ENCODE measurements at regions not wholly inside any gene's neighbourhood (a gene's known extent, or its start where the extent isn't known, plus 50 kb on each side); places are given as distances from the start of the nearest gene placed in this dataset. TPM values are rescaled to one million over a fixed set of nuclear protein-coding genes. Genes with fewer than 3 reads are reported as not detected.
"Not testable (repeated sequence)": the region's sequence is repeated elsewhere in the genome, so short reads cannot be mapped to it uniquely, and the experiment has no call there.

DNA sequence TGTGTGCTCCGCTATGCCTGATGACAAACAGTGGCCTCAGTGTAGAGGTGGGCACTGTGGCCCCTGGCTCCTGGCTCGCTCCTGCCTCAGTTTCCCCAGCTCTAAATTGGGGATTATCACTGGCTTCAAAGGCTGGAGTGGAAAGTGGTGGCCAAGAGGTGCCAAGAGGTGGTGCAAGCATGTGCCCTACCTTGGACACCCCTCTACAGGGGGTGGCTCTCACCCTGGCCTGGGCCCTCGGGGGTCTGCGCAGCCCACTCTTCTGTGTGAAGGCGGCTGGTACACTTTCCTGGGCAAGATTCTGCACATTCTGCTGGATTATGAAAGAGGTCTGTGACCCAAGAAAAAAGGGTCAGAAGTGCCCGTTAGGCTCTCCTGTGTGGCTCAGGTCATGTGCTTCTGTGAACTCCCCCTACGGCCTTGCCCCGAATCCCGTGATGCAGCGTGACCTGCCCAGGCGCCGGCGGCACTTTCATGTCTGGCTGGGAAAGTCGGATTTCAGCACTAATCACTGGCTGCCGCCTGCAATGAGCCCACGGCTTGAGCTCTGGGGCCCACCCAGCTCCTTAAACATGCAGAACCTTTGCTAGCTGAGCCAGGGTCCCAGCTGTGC lies 57.3 kb upstream of the SPN start:
- ATAC-seq; DNase-seq; POLR2A ChIA-PET; H3K4me3 Mint-ChIP-seq; CTCF ChIA-PET; H3K27me3 Mint-ChIP-seq; intact Hi-C loops (cut with micrococcal nuclease); H3K9me3 Mint-ChIP-seq: not testable (repeated sequence)
- peaks cover 34% of the 10 kb centered on the region for H3K36me3 Mint-ChIP-seq (ENCODE audit: low read depth)
- H3K4me1 Mint-ChIP-seq (ENCODE audit: low read depth): peaks cover 60% of the 10 kb centered on the region
- peak overlapping the region; percentile 34 for H3K27ac Mint-ChIP-seq

- H3K9me3 Mint-ChIP-seq; DNase-seq; POLR2A ChIA-PET; ATAC-seq; H3K27me3 Mint-ChIP-seq; CTCF ChIA-PET; intact Hi-C loops (cut with micrococcal nuclease); H3K4me3 Mint-ChIP-seq: not testable (repeated sequence)
- peak overlapping the region; percentile 73 for H3K27ac Mint-ChIP-seq
- H3K4me1 Mint-ChIP-seq (ENCODE audit: low read depth): peaks cover 49% of the 10 kb centered on the region
- peaks cover 37% of the 10 kb centered on the region for H3K36me3 Mint-ChIP-seq (ENCODE audit: low read depth)
Measured at GRCh38 chr16:29606669-29607427, 56.2 kb upstream of the SPN start.

DNA sequence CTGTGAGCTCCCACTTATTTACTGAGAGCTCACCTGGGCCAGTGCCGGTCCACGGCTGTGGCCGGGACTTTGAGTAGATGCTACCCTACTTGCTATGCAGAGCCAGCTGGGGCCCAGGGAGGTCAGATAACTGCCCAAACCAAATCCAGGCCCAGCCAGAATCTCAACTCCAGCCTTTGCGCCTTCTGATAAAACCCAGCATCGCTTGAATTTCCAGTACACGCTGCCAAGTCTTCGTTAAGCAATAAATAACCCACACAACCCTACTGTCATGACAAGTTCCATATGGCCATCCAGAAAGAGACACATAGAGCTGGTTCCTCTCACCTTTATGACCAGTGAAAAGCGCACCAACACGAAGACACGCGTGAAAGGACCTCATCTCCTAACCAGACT lies 55.6 kb upstream of the SPN start:
- DNase-seq; H3K9me3 Mint-ChIP-seq; H3K27me3 Mint-ChIP-seq; CTCF ChIA-PET; H3K4me3 Mint-ChIP-seq; intact Hi-C loops (cut with micrococcal nuclease); POLR2A ChIA-PET; ATAC-seq: not testable (repeated sequence)
- Mint-ChIP-seq H3K27ac (peak overlapping the region; percentile 73), H3K36me3 (ENCODE audit: low read depth) (peaks cover 40% of the 10 kb centered on the region), H3K4me1 (ENCODE audit: low read depth) (peaks cover 44% of the 10 kb centered on the region)

DNA sequence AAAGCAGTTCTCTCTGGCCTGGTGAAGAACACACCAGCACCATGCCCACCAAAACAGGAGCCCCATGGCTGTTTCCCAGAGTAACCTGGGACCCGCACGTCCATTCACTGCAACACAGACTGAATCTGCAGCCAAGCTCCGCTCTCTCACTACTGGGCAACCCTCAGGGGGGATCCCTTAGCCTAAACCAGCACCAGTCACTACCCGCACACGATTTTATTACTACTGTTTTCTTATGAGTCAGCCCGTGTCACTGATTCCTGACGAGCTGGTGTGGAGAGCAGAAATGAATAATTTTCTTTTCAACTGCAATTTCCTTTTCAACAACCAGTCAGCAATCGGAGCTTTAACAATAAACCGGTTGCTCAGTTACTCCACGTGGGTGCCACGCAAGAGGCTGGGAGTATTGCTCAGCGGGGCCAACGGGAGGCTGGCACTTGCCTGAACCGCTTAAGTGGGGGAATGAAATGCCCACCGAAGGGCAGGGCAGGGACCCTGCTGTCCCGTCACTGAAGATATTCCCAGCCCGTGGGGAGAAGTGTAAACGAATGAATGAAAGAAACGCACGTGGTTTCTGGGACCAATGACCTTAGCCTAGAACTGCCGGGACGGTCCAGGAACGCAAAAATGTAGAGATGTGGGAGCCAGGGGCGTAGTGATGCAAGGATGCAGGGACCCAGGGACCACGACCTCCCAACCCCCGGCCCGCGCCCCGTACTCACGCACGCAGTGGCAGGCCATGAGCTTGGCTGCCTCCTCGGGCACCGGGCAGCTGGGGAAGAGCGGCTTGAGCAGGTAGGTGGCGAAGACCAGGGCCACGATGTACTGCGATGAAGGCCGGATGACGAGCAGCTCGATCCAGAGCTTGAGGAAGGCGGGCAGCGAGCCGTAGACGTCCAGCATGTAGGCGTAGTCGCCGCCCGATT lies 50.4 kb upstream of the SPN start:
- peaks cover 12% of the 10 kb centered on the region for H3K4me1 Mint-ChIP-seq (ENCODE audit: low read depth)
- POLR2A ChIA-PET: interaction anchor here (0.6 to 1.0 kb wide), 4 partner anchors 12 to 54 kb away, joined by 3 to 4 read pairs (median 3); partner anchors contain the start of gene SPN
- CTCF ChIA-PET; H3K27me3 Mint-ChIP-seq; H3K9me3 Mint-ChIP-seq; intact Hi-C loops (cut with micrococcal nuclease): not testable (repeated sequence)
- peaks cover 28% of the 10 kb centered on the region for H3K36me3 Mint-ChIP-seq (ENCODE audit: low read depth)
- peak; percentile 78 for ATAC-seq
- peak; percentile 48 for DNase-seq
- H3K27ac Mint-ChIP-seq: peak overlapping the region; percentile 98
- H3K4me3 Mint-ChIP-seq: peak overlapping the region; percentile 93

Small RNA genes lying in the stretch of these regions (microRNA-seq; reads per million reads assigned to microRNA genes)
- not detected for gene MIR3680-2 (ENCODE audit: borderline microRNAs expressed, borderline replicate concordance)

Measured in activated CD8-positive, alpha-beta T cell treated with anti-CD3 and anti-CD28 coated beads for 36 hours (primary cell).